PFSK-1 (cell line): ENCODE measurements at regions not wholly inside any gene's neighbourhood (a gene's known extent, or its start where the extent isn't known, plus 50 kb on each side); places are given as distances from the start of the nearest gene placed in this dataset.

Source experiments
- FOXP2 ChIP-seq: optimal IDR thresholded peaks from 2 replicates; pipeline ENCODE3; 2011; ENCODE audit warnings: borderline replicate concordance, control low read depth, inconsistent platforms; ENCODE audit not compliant: insufficient read depth; ENCODE audit errors: extremely low read length, extremely low read depth
- POLR2AphosphoS5 ChIP-seq: IDR thresholded peaks from 2 replicates; pipeline ENCODE4 v1.6.1; 2012; ENCODE audit warnings: low read depth, mild to moderate bottlenecking, control low read depth, low read length, moderate library complexity
- REST ChIP-seq, 2 experiments: IDR thresholded peaks; 2 replicates each; pipeline versions ENCODE4 v1.6.1 to v1.8.0; 2011 to 2012; ENCODE audit warnings: low read depth in 2 of 2, low read length in 2 of 2, control low read depth in 1 of 2, inconsistent platforms in 1 of 2, mild to moderate bottlenecking in 1 of 2, moderate library complexity in 1 of 2; ENCODE audit not compliant: insufficient read depth in 1 of 2
- SIN3A ChIP-seq: IDR thresholded peaks from 2 replicates; pipeline ENCODE4 v1.6.1; 2012; ENCODE audit warnings: mild to moderate bottlenecking, low read length, moderate library complexity, borderline replicate concordance; ENCODE audit not compliant: insufficient read depth
- TAF1 ChIP-seq: IDR thresholded peaks from 2 replicates; pipeline ENCODE4 v1.6.1; 2012; ENCODE audit warnings: low read length, control low read depth, borderline replicate concordance; ENCODE audit not compliant: insufficient read depth

- no peak for TF ChIP-seq REST (IDR thresholded peaks at IDR 0.05; ENCODE audit: insufficient read depth in 1 of 2, low read depth in 2 of 2, low read length in 2 of 2)
- no peak for TF ChIP-seq FOXP2
- TF ChIP-seq SIN3A = no peak
Observed at GRCh38 chr11:23674866-23675265, 814.6 kb upstream of the CCDC179 start.

- TF ChIP-seq POLR2AphosphoS5 (no peak), FOXP2 (no peak), TAF1 (no peak), REST (IDR thresholded peaks at IDR 0.05; ENCODE audit: insufficient read depth in 1 of 2, low read depth in 2 of 2, low read length in 2 of 2) (no peak), SIN3A (no peak)
Observed at GRCh38 chr11:23679041-23679440, 817.8 kb upstream of the LUZP2 start.

- TF ChIP-seq POLR2AphosphoS5 (no peak), FOXP2 (no peak), REST (IDR thresholded peaks at IDR 0.05; ENCODE audit: insufficient read depth in 1 of 2, low read depth in 2 of 2, low read length in 2 of 2) (no peak), SIN3A (no peak)
Observed at GRCh38 chr11:23679981-23680380, 816.9 kb upstream of the LUZP2 start.

- TF ChIP-seq POLR2AphosphoS5 (no peak), FOXP2 (no peak), REST (IDR thresholded peaks at IDR 0.05; ENCODE audit: insufficient read depth in 1 of 2, low read depth in 2 of 2, low read length in 2 of 2) (no peak), TAF1 (no peak), SIN3A (no peak)
Observed at GRCh38 chr11:23680488-23681230, 816.2 kb upstream of the LUZP2 start.

- no peak for TF ChIP-seq REST (IDR thresholded peaks at IDR 0.05; ENCODE audit: insufficient read depth in 1 of 2, low read depth in 2 of 2, low read length in 2 of 2)
- TF ChIP-seq POLR2AphosphoS5 = no peak
- no peak for TF ChIP-seq FOXP2
Observed at GRCh38 chr11:23684701-23685100, 812.2 kb upstream of the LUZP2 start.
